Central memory CD8-positive, alpha-beta T cell (primary cell): ENCODE measurements at regions not wholly inside any gene's neighbourhood (a gene's known extent, or its start where the extent isn't known, plus 50 kb on each side); places are given as distances from the start of the nearest gene placed in this dataset.

Experiments
- ATAC-seq: fragments of 150-1000 bp; cut with Tn5 transposase; replicated peaks from 2 replicates; pipeline ENCODE4 v1.10.0; 2022; ENCODE audit warnings: mild to moderate bottlenecking, moderate FRiP score, moderate number of reproducible peaks; ENCODE audit not compliant: poor library complexity, severe bottlenecking; ENCODE audit errors: extremely low read depth
- DNase-seq, 2 donors: peaks; one replicate each; pipeline ENCODE4 v3.0.0; 2021; ENCODE audit warnings: low spot score in 2 of 2
- H3K27ac Mint-ChIP-seq: one replicate; pipeline ENCODE4 v1.8.0; 2022; ENCODE audit warnings: low read depth, mild to moderate bottlenecking, moderate library complexity, mixed read lengths
- H3K27me3 Mint-ChIP-seq: one replicate; pipeline ENCODE4 v1.8.0; 2022; ENCODE audit warnings: mixed read lengths
- H3K36me3 Mint-ChIP-seq: one replicate; pipeline ENCODE4 v1.8.0; 2022; ENCODE audit warnings: mild to moderate bottlenecking, moderate library complexity, mixed read lengths; ENCODE audit not compliant: insufficient read depth
- H3K4me1 Mint-ChIP-seq: one replicate; pipeline ENCODE4 v1.8.0; 2022; ENCODE audit warnings: mixed read lengths
- H3K4me3 Mint-ChIP-seq: one replicate; pipeline ENCODE4 v1.8.0; 2022; ENCODE audit warnings: mild to moderate bottlenecking, moderate library complexity, mixed read lengths
- H3K9me3 Mint-ChIP-seq: one replicate; pipeline ENCODE4 v1.8.0; 2022; ENCODE audit warnings: mixed read lengths

DNA sequence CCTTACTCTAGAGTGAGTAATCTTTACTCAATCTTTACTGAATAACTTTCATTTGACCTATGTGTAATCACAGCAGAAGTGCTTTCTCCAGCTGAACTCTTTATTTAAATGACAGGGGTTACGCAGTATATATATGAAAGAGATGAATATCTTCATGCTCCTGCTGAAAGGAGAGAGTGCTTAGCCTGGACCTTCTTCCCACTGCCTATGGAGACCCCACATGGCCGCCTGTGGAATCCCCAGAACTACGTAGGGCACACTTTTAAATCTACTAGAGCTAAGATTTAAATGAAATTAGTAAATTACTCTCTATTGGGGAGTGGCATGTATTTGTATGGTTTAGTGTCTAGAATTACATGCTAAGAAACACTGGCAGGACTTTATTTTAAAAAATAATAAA, 391.2 kb downstream of the ANKRD50 start:
- Mint-ChIP-seq H3K9me3 (no peaks in the 10 kb centered on the region), H3K36me3 (peaks cover 2% of the 10 kb centered on the region), H3K27ac (no peak overlapping the region), H3K27me3 (no peaks in the 10 kb centered on the region), H3K4me3 (no peak overlapping the region), H3K4me1 (no peaks in the 10 kb centered on the region)
- DNase-seq, result no peak
- ATAC-seq, result no peak

- Mint-ChIP-seq H3K4me1 (no peaks in the 10 kb centered on the region), H3K36me3 (no peaks in the 10 kb centered on the region), H3K27me3 (no peaks in the 10 kb centered on the region), H3K4me3 (no peak overlapping the region), H3K27ac (no peak overlapping the region), H3K9me3 (no peaks in the 10 kb centered on the region)
- DNase-seq (no peak), ATAC-seq (no peak)
Observed at GRCh38 chr4:124322234-124323065, 390.1 kb downstream of the ANKRD50 start.

- DNase-seq, result no peak
Observed at GRCh38 chr4:124325690-124326089, 386.8 kb downstream of the ANKRD50 start.

GRCh38 chr4:124329134-124329533, 383.4 kb downstream of the ANKRD50 start:
- DNase-seq, result no peak
- Mint-ChIP-seq H3K9me3 (no peaks in the 10 kb centered on the region), H3K4me3 (no peak overlapping the region), H3K36me3 (peaks cover 1% of the 10 kb centered on the region), H3K27me3 (no peaks in the 10 kb centered on the region), H3K4me1 (no peaks in the 10 kb centered on the region), H3K27ac (no peak overlapping the region)
- ATAC-seq, result no peak

More at GRCh38 chr4:124325690-124326089, 386.8 kb downstream of the ANKRD50 start:
- no peak overlapping the region for H3K4me3 Mint-ChIP-seq
- no peaks in the 10 kb centered on the region for H3K4me1 Mint-ChIP-seq
- no peaks in the 10 kb centered on the region for H3K9me3 Mint-ChIP-seq
- H3K27me3 Mint-ChIP-seq, result no peaks in the 10 kb centered on the region
- no peak for ATAC-seq
- peaks cover 1% of the 10 kb centered on the region for H3K36me3 Mint-ChIP-seq
- no peak overlapping the region for H3K27ac Mint-ChIP-seq

- H3K36me3 Mint-ChIP-seq, result peaks cover 1% of the 10 kb centered on the region
- no peaks in the 10 kb centered on the region for H3K4me1 Mint-ChIP-seq
- no peak for DNase-seq
- no peak overlapping the region for H3K4me3 Mint-ChIP-seq
- no peaks in the 10 kb centered on the region for H3K9me3 Mint-ChIP-seq
- ATAC-seq, result no peak
- no peaks in the 10 kb centered on the region for H3K27me3 Mint-ChIP-seq
- no peak overlapping the region for H3K27ac Mint-ChIP-seq
Observed at GRCh38 chr4:124330045-124330444, 382.5 kb downstream of the ANKRD50 start.

- DNase-seq, result no peak
- Mint-ChIP-seq H3K27me3 (no peaks in the 10 kb centered on the region), H3K4me1 (no peaks in the 10 kb centered on the region), H3K4me3 (no peak overlapping the region), H3K9me3 (no peaks in the 10 kb centered on the region), H3K27ac (no peak overlapping the region), H3K36me3 (peaks cover 1% of the 10 kb centered on the region)
- ATAC-seq, result no peak
Observed at GRCh38 chr4:124331781-124332180, 380.8 kb downstream of the ANKRD50 start.

DNA sequence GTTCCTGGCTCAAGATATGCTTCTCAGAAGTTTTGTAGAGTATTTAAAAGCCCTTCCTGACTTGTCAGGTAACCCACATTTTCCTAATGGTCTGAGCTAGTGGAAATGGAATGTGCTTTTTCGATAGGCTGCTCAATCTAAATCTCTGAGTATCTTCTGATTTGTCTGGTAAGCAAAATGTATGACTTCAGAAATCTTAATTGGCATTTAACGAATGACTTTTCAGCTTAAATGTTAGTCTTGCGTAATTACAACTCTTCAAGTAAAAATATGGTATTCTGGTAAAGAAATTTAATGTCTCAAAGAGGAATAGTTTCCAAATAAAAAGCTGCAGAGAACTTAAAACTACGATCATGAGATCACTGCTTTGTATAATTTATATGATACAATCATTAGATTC, 379.1 kb downstream of the ANKRD50 start:
- Mint-ChIP-seq H3K9me3 (no peaks in the 10 kb centered on the region), H3K4me1 (no peaks in the 10 kb centered on the region), H3K27ac (no peak overlapping the region), H3K27me3 (no peaks in the 10 kb centered on the region), H3K4me3 (no peak overlapping the region), H3K36me3 (no peaks in the 10 kb centered on the region)
- DNase-seq (no peak), ATAC-seq (no peak)

DNA sequence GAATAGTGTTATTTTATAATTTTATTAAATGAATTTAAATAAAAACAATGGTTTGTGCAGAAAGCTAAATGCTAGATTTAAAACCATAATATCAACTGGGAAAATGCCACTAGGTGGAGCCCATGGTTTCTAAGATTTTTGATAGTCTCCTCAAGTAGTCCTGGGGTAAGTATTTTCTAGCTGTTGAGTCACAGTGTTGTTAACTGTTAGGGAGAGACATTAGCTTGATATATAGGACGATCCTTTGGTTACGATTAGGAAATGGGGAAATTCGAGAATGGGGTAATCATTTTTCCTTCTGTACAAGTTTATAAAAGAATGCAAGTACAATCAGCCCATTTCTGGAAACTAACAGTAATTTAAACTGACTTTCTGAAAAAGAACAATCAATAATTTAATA, 378.4 kb downstream of the ANKRD50 start:
- Mint-ChIP-seq H3K36me3 (no peaks in the 10 kb centered on the region), H3K9me3 (no peaks in the 10 kb centered on the region), H3K4me1 (no peaks in the 10 kb centered on the region), H3K27me3 (no peaks in the 10 kb centered on the region), H3K27ac (no peak overlapping the region), H3K4me3 (no peak overlapping the region)
- no peak for DNase-seq
- ATAC-seq, result no peak

DNA sequence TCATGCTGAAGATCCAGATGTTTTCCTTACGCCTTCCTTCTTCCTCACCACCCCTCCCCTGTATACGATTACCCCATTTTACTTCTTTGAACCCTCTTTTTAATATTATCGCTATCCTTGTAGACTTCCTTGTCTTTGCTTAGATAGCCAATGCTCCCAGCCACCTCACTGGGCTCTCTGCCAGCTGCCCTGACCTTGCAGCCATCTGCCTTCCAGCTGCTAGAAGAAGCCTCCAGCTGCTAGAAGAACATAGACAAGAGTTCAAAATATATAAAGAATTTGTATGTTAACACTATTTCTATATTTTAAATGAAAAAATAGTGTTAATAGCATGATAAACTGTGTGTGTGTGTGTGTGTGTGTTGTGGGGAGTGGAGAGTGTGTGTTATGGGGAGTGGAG, 374.7 kb downstream of the ANKRD50 start:
- no peak overlapping the region for H3K27ac Mint-ChIP-seq
- no peaks in the 10 kb centered on the region for H3K4me1 Mint-ChIP-seq
- H3K36me3 Mint-ChIP-seq, result no peaks in the 10 kb centered on the region
- ATAC-seq (no peak), DNase-seq (no peak)
- no peaks in the 10 kb centered on the region for H3K27me3 Mint-ChIP-seq
- H3K4me3 Mint-ChIP-seq, result no peak overlapping the region
- no peaks in the 10 kb centered on the region for H3K9me3 Mint-ChIP-seq

DNA sequence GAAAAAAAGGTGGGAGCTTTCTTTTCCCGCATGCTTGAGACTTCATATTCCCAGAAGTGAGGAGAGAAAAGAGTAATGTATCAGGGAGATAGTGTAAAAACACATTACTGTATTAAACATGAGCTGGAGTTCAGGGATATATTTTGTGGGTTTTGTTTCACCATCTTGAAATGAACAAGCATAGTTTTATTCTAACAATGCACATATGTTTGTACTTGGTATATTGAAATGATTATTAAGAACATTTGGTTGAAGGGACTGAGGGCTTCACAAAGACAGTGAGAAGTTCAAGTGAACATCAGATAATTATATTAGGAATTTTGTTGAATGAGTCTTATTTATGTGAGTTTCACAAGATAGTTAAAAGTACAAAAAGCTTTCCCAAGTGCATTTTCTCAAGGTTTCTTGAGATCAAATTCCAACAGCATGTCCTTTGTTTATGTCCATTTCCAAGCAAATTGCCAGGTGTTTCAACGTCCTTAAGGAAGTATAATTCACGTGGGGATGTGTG, 368.8 kb downstream of the ANKRD50 start:
- ATAC-seq, result no peak
- no peaks in the 10 kb centered on the region for H3K4me1 Mint-ChIP-seq
- H3K36me3 Mint-ChIP-seq, result no peaks in the 10 kb centered on the region
- H3K4me3 Mint-ChIP-seq, result no peak overlapping the region
- no peaks in the 10 kb centered on the region for H3K27me3 Mint-ChIP-seq
- no peak overlapping the region for H3K27ac Mint-ChIP-seq
- H3K9me3 Mint-ChIP-seq, result peaks cover 9% of the 10 kb centered on the region
- no peak for DNase-seq

DNA sequence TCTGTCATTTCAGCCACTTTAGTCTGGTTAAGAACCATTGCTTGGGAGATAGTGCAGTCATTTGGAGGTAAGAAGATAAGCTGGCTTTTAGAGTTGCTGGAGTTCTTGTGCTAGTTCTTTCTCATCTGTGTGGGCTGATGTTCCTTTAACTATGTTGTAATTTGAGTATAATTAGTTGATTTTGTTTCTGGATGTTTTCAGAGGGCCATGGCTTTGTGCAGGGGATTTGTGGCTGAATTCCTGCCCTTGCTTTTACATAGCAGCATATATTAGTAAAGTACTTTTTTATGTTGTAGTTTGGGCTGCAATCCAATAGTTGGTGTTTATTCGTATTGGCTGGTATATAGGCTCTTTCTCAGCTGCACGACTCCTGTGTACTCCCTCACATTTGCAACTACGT, 339.6 kb downstream of the ANKRD50 start:
- Mint-ChIP-seq H3K27me3 (no peaks in the 10 kb centered on the region), H3K9me3 (peaks cover 27% of the 10 kb centered on the region), H3K36me3 (no peaks in the 10 kb centered on the region), H3K27ac (no peak overlapping the region), H3K4me3 (no peak overlapping the region), H3K4me1 (no peaks in the 10 kb centered on the region)
- no peak for ATAC-seq
- no peak for DNase-seq

DNA sequence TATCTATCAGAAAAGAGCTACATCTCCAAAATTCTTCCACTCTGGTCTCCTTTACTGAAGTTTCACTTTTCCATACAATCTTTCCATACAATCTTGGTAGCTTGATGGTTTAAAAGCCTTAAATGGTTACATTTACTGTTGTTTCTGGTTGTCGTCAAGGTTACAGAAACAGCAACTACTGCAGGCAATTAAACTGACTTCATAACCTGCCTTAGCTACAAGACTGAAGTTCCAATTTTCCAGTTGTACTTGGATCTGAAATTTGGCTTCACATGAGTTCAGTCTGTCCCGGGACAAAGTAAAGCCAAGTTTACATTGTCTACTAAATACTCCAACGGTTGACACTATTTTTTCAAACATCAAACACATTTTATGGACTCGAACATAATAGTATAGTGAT, 326.4 kb downstream of the ANKRD50 start:
- H3K9me3 Mint-ChIP-seq, result no peaks in the 10 kb centered on the region
- no peaks in the 10 kb centered on the region for H3K36me3 Mint-ChIP-seq
- no peak overlapping the region for H3K4me3 Mint-ChIP-seq
- DNase-seq (no peak), ATAC-seq (no peak)
- H3K27ac Mint-ChIP-seq, result no peak overlapping the region
- no peaks in the 10 kb centered on the region for H3K27me3 Mint-ChIP-seq
- no peaks in the 10 kb centered on the region for H3K4me1 Mint-ChIP-seq

DNA sequence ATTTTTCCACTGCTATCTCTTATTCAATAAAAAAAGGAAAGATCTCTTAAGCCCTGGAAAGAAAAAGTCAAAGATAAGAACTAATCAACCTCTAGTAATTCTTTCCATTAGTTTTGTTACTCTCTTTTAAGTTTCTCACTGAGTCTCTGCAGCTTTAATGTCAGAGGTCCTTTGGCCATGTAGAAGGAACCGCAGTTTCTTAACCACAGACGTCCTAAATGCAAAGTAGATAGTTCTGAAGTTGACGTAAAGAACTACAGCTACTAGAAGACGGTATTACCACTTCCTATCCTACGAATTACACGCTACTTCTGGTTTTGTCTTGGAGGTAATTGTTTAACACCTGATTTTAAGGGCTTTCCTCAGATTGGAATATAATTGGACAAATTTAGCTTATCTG, 325.9 kb downstream of the ANKRD50 start:
- Mint-ChIP-seq H3K4me3 (no peak overlapping the region), H3K36me3 (no peaks in the 10 kb centered on the region), H3K4me1 (no peaks in the 10 kb centered on the region), H3K27ac (no peak overlapping the region), H3K27me3 (no peaks in the 10 kb centered on the region), H3K9me3 (no peaks in the 10 kb centered on the region)
- no peak for ATAC-seq
- no peak for DNase-seq
